ENCODE measurements at regions not wholly inside any gene's neighbourhood (a gene's known extent, or its start where the extent isn't known, plus 50 kb on each side); places are given as distances from the start of the nearest gene placed in this dataset.
"Not testable (repeated sequence)": the region's sequence is repeated elsewhere in the genome, so short reads cannot be mapped to it uniquely, and the experiment has no call there.

- no peak for DNase-seq (ENCODE audit: low spot score)
These were observed 822.8 kb downstream of the BRINP3 start for GRCh38 chr1:189654906-189655305.

- DNase-seq (ENCODE audit: low spot score) = no peak
These were observed 820.8 kb downstream of the BRINP3 start for GRCh38 chr1:189656628-189657530.

GRCh38 chr1:189657715-189658114 lies 819.9 kb downstream of the BRINP3 start:
- DNase-seq (ENCODE audit: low spot score) = no peak

- DNase-seq (ENCODE audit: low spot score) = no peak
These were observed 819.3 kb downstream of the BRINP3 start for GRCh38 chr1:189658381-189658780.

- no peak for DNase-seq (ENCODE audit: low spot score)
These were observed 817.9 kb downstream of the BRINP3 start for GRCh38 chr1:189659731-189660130.

GRCh38 chr1:189662190-189662589 lies 815.5 kb downstream of the BRINP3 start:
- no peak for DNase-seq (ENCODE audit: low spot score)

- no peak for DNase-seq (ENCODE audit: low spot score)
These were observed 807.8 kb downstream of the BRINP3 start for GRCh38 chr1:189669846-189670245.

- DNase-seq (ENCODE audit: low spot score) = no peak
These were observed 804.4 kb downstream of the BRINP3 start for GRCh38 chr1:189673217-189673616.

GRCh38 chr1:189675712-189676244 lies 801.9 kb downstream of the BRINP3 start:
- DNase-seq (ENCODE audit: low spot score) = no peak

GRCh38 chr1:189678779-189679178 lies 798.9 kb downstream of the BRINP3 start:
- no peak for DNase-seq (ENCODE audit: low spot score)

GRCh38 chr1:189681252-189681919 lies 796.3 kb downstream of the BRINP3 start:
- no peak for DNase-seq (ENCODE audit: low spot score)

- DNase-seq (ENCODE audit: low spot score) = no peak
These were observed 795.1 kb downstream of the BRINP3 start for GRCh38 chr1:189682591-189682990.

- no peak for DNase-seq (ENCODE audit: low spot score)
These were observed 791.4 kb downstream of the BRINP3 start for GRCh38 chr1:189686288-189686687.

GRCh38 chr1:189693140-189693539 lies 784.5 kb downstream of the BRINP3 start:
- DNase-seq (ENCODE audit: low spot score) = no peak

- DNase-seq (ENCODE audit: low spot score) = no peak
These were observed 781.4 kb downstream of the BRINP3 start for GRCh38 chr1:189696297-189696696.

- DNase-seq (ENCODE audit: low spot score) = no peak
These were observed 780.6 kb downstream of the BRINP3 start for GRCh38 chr1:189697113-189697512.

GRCh38 chr1:189701606-189702005 lies 776.1 kb downstream of the BRINP3 start:
- no peak for DNase-seq (ENCODE audit: low spot score)

GRCh38 chr1:189706594-189706993 lies 771.1 kb downstream of the BRINP3 start:
- no peak for DNase-seq (ENCODE audit: low spot score)

GRCh38 chr1:189708674-189709073 lies 769.0 kb downstream of the BRINP3 start:
- no peak for DNase-seq (ENCODE audit: low spot score)

- not testable (repeated sequence) for DNase-seq (ENCODE audit: low spot score)
These were observed 759.4 kb downstream of the BRINP3 start for GRCh38 chr1:189718147-189718795.

GRCh38 chr1:189726806-189727205 lies 750.9 kb downstream of the BRINP3 start:
- DNase-seq (ENCODE audit: low spot score) = no peak

GRCh38 chr1:189751311-189751710 lies 726.4 kb downstream of the BRINP3 start:
- DNase-seq (ENCODE audit: low spot score) = no peak

Data from AG20443 (cell line).